Stimulated activated CD4-positive, alpha-beta T cell treated with anti-CD3 and anti-CD28 coated beads, Interleukin-12 subunit alpha, Interleukin-12 subunit beta, amount 100 ng/mL, for 4 hours (primary cell): ENCODE measurements at regions not wholly inside any gene's neighbourhood (a gene's known extent, or its start where the extent isn't known, plus 50 kb on each side); places are given as distances from the start of the nearest gene placed in this dataset.
A peak's percentile ranks its signal among the peaks of the same experiment; 100 is the strongest.
"Not testable (repeated sequence)": the region's sequence is repeated elsewhere in the genome, so short reads cannot be mapped to it uniquely, and the experiment has no call there.

ENCODE experiments used
- DNase-seq: peaks from one replicate; pipeline ENCODE4 v3.0.0-alpha.2; 2020

GRCh38 chr9:90074316-90074962 lies 469.6 kb downstream of the GADD45G start:
- no peak for DNase-seq

DNA sequence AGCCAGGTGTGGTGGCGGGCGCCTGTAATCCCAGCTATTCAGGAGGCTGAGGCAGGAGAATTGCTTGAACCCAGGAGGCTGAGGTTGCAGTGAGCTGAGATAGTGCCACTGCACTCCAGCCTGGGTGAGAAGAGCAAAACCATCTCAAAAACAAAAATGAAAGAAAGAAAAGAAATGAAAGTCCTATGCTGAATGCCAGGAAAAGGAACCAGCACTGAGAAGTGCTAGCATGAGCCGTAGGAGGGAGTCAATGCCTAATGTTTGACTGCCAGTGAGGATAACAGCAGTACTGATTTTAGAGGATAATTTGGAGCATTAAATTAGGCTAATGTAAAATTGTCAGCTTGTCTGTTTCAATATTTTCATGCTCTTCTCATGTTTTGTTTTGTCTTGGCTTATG lies 472.8 kb downstream of the GADD45G start:
- DNase-seq: not testable (repeated sequence)

DNA sequence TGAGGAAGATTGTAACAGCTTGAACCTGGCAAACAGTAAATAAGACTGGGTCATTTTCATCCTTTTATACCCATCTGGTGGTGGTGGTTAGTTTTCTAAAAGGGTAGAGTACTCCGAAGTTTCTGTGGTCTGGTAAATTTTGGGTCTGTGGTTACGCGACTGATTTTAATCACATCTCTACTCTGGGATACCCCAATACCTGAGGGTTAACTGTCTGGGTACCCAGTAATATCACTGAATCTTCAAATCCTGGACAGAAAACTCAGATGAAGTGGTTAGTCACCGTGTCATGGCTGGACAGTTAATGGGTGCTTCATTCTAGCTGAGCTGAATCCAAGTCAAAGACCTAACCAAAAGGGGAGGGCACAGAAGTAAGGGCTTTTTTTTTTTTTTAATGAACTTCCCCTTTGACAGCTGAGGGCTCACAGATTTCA lies 474.2 kb downstream of the GADD45G start:
- no peak for DNase-seq

GRCh38 chr9:90085633-90086032 lies 480.8 kb downstream of the GADD45G start:
- DNase-seq: no peak

- DNase-seq: no peak
These were observed 481.3 kb downstream of the GADD45G start for GRCh38 chr9:90086101-90086511.

- DNase-seq: no peak
These were observed 483.6 kb downstream of the GADD45G start for GRCh38 chr9:90088434-90088833.

DNA sequence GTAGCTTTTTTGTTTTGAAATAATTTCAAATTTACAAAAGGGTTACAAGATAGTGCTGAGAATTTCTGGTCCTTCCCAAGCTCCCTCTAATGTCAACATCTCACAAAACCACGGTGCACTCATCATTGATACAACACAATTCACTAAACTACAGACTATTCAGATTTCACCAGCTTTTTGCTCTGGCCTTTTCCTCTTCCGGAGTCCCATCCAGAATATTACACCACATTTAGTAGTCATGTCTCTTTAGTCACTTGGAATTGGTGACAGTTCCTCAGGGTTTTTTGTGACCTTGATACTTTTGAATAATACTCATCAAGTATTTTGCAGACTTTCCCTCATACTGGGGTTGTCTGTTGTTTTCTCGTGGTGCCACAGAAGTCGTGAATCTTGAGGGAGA lies 484.0 kb downstream of the GADD45G start:
- DNase-seq: no peak

DNA sequence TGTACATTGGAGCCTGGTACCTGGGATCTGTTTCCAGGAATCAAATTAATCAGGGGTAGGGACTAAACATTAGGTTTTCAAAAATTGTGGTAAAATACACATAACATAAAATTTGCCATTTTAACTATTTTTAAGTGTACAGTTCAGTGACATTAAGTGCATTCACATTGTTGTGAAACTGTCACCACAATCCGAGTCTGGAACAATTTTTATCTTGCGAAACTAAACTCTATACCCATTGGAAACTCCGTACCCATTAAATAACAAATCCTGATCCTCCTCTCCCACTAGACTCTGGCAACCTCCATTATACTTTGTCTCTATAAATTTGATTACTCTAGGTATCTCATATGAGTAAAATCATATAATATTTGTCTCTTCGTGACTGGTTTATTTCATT lies 486.2 kb downstream of the GADD45G start:
- DNase-seq: no peak

- DNase-seq: no peak
These were observed 487.7 kb downstream of the GADD45G start for GRCh38 chr9:90092508-90092907.

DNA sequence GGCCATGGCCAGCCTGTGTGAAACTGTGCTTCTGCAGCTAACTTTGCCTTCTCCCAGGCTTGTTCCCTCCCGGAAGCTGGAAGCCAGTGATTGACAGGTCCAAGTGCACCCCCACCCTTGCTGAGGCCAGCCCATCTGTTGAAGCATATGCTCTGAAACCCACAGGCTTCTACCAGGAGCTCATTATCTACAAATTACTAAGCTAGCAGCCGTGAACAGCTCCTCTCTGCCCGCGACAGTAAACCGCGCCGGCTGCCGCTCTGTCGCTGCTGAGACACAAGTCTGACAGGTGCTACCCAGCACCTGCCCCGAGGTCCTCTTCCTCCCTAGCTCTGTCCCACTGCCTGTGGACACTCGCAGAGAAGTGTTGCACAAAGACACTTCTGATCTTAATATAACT lies 490.9 kb downstream of the GADD45G start:
- no peak for DNase-seq

DNA sequence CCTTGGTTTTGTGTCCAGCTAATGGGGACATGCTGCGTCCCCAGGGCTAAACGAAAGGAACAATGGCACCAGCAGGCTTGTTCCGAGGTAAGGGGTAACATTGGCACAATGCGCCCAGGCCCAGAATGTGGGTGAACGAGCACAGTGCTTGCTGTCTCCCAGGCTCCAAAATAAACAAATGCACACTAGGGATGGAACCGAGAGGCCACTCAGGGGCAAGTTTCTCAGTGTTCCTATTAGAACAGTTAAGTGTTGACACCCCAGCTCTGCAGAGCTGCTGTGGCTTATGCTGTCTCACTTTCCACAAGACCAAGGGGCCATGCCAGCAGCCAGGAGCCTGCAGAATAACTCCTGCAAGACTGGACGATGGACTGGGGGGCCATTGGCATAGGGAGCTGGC lies 492.4 kb downstream of the GADD45G start:
- DNase-seq: no peak

DNA sequence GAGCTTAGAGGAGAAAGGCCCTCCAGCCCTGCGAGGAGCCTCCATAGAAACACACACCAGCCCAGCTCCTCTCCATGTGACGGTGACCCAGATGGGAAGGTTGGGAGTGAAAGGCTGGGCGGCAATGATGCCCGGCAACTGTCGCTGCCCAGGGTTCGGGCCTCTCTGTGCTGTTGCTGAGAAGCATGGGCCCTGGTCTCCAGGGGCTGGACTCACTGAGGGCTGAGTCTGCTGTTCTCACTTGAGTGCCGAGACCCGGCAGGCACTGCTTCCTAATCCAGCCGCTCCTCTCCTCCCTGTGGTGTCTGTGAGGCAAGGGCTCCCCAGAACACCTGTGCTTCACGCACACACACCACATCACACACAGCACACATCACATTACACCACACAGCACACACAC lies 493.6 kb downstream of the GADD45G start:
- no peak for DNase-seq

- DNase-seq: no peak
These were observed 494.6 kb downstream of the GADD45G start for GRCh38 chr9:90099262-90099963.

DNA sequence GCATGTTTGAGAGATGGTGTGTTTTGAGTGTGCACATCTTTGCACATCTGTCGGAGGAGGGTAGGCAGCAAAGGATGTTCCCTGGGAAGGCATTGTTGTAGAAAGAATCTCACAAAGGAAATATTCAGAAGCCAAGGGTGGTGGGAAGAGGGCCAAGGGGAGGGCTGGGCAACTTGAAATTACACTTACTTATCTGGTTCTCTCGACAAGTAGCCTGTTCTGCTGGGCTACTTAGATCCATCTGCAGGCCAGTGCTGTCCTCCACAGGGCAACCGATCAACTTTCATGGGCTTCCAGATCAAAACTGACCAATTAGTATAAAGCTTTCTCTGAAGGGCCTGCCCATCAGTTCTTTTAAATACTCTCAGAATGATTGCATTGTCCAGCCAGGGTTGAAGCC lies 495.2 kb downstream of the GADD45G start:
- DNase-seq: no peak

GRCh38 chr9:90102292-90102901 lies 497.6 kb downstream of the GADD45G start:
- peak; percentile 66 for DNase-seq

- no peak for DNase-seq
These were observed 499.0 kb downstream of the GADD45G start for GRCh38 chr9:90103771-90104170.

DNA sequence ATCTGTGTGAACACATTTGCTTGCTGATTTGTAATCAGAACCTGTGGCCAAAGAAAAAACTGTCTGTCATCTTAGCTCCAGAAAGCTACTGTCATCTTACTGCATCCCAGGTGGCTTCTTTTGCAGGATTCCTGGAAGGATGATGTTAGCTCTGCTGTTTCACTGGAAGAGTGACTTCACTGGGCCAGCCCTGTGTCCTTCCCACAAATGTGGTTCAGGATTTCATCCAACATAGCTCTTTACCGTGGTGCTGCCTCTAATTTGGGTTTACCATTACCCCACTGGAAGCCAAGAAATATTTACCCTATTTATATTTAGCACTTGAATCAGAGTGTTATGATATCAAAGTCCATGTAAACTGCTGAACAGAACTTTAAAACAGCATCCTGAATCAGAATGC lies 501.0 kb downstream of the GADD45G start:
- DNase-seq: no peak

GRCh38 chr9:90107040-90107725 lies 502.4 kb downstream of the GADD45G start:
- no peak for DNase-seq

GRCh38 chr9:90107726-90108655 lies 503.2 kb downstream of the GADD45G start:
- DNase-seq: no peak

- no peak for DNase-seq
These were observed 508.0 kb downstream of the GADD45G start for GRCh38 chr9:90112788-90113187.

GRCh38 chr9:90114641-90115425 lies 510.0 kb downstream of the GADD45G start:
- no peak for DNase-seq

- DNase-seq: no peak
These were observed 517.0 kb downstream of the GADD45G start for GRCh38 chr9:90121762-90122161.
